WI38 (cell line): ENCODE measurements at regions not wholly inside any gene's neighbourhood (a gene's known extent, or its start where the extent isn't known, plus 50 kb on each side); places are given as distances from the start of the nearest gene placed in this dataset.

Experiments
- H3K4me3 ChIP-seq: 2 replicates; pipeline ENCODE4 v1.5.1; 2011; ENCODE audit warnings: low read depth, mild to moderate bottlenecking, control low read depth, low read length
- CTCF ChIP-seq: IDR thresholded peaks from 2 replicates; pipeline ENCODE4 v1.5.1; 2012; ENCODE audit warnings: low read depth, mild to moderate bottlenecking, control low read depth, low read length

- no peak overlapping the region for H3K4me3 ChIP-seq
- TF ChIP-seq CTCF, result no peak
These were observed 81.7 kb upstream of the CTAGE1 start for GRCh38 chr18:22499421-22499820.

GRCh38 chr18:22503803-22504202 is 86.1 kb upstream of the CTAGE1 start:
- H3K4me3 ChIP-seq, result no peak overlapping the region
- TF ChIP-seq CTCF, result no peak

GRCh38 chr18:22504251-22505030 is 86.7 kb upstream of the CTAGE1 start:
- H3K4me3 ChIP-seq, result no peak overlapping the region
- TF ChIP-seq CTCF, result no peak

- no peak overlapping the region for H3K4me3 ChIP-seq
- no peak for TF ChIP-seq CTCF
These were observed 87.5 kb upstream of the CTAGE1 start for GRCh38 chr18:22505141-22505591.

GRCh38 chr18:22507055-22507454 is 89.3 kb upstream of the CTAGE1 start:
- H3K4me3 ChIP-seq, result no peak overlapping the region

GRCh38 chr18:22509423-22509822 is 91.7 kb upstream of the CTAGE1 start:
- H3K4me3 ChIP-seq, result no peak overlapping the region
- no peak for TF ChIP-seq CTCF

More at GRCh38 chr18:22507055-22507454, 89.3 kb upstream of the CTAGE1 start:
- no peak for TF ChIP-seq CTCF

GRCh38 chr18:22510697-22511096 is 93.0 kb upstream of the CTAGE1 start:
- TF ChIP-seq CTCF, result no peak
- no peak overlapping the region for H3K4me3 ChIP-seq
